B cell (primary cell): ENCODE measurements at regions not wholly inside any gene's neighbourhood (a gene's known extent, or its start where the extent isn't known, plus 50 kb on each side); places are given as distances from the start of the nearest gene placed in this dataset.

Source experiments
- ATAC-seq: fragments of 200-7000 bp; cut with Tn5 transposase; one replicate; pipeline ENCODE4 v1.10.0; 2021; ENCODE audit warnings: low read depth, mild to moderate bottlenecking, moderate number of reproducible peaks, moderate library complexity
- CTCF ChIA-PET: fragments of 350-600 bp; sonication (Branson Sonifier 250); formaldehyde crosslinking; loops from one replicate; lab custom pipeline; 2021; ENCODE audit warnings: antibody characterized with exemption, inconsistent platforms; lab: Charles Lee
- POLR2A ChIA-PET: fragments of 350-600 bp; sonication (Branson Sonifier 250); formaldehyde crosslinking; loops from one replicate; lab custom pipeline; 2021; ENCODE audit warnings: antibody characterized with exemption; lab: Charles Lee
- DNase-seq: peaks from one replicate; pipeline ENCODE4 v3.0.0; 2013
- H2AFZ ChIP-seq: 2 replicates; pipeline ENCODE4 v1.6.1; 2012; ENCODE audit warnings: mild to moderate bottlenecking, low read depth, low read length; ENCODE audit not compliant: insufficient read depth, poor library complexity, severe bottlenecking
- H3K27ac ChIP-seq, 2 donors: 1 replicate in 1 of 2; 2 replicates in 1 of 2; pipeline ENCODE4 v1.5.1; 2012 to 2013; ENCODE audit warnings: low read length in 2 of 2, mild to moderate bottlenecking in 2 of 2, moderate library complexity in 1 of 2
- H3K27me3 ChIP-seq, 4 experiments: fragments of 200-600 bp in 1 of 4; sonication (generic) in 1 of 4; replicated peaks in 1 of 4; 1 replicate in 2 of 4; 2 replicates in 2 of 4; pipeline versions ENCODE4 v1.6.1 to v1.7.0; 2013 to 2016; ENCODE audit warnings: low read length in 3 of 4, mild to moderate bottlenecking in 2 of 4, mixed read lengths in 1 of 4, moderate library complexity in 1 of 4; ENCODE audit not compliant: insufficient read depth in 4 of 4, control insufficient read depth in 3 of 4; ENCODE audit errors: control extremely low read depth in 1 of 4
- H3K36me3 ChIP-seq, 2 experiments: replicated peaks in 1 of 2; 1 replicate in 1 of 2; 2 replicates in 1 of 2; pipeline versions ENCODE4 v1.6.1 to v1.7.1; 2013; ENCODE audit warnings: low read length in 1 of 2; ENCODE audit not compliant: insufficient read depth in 2 of 2, control insufficient read depth in 1 of 2; ENCODE audit errors: control extremely low read depth in 1 of 2, extremely low read depth in 1 of 2
- H3K4me1 ChIP-seq, 2 donors: fragments of 200-600 bp in 1 of 2; sonication (generic) in 1 of 2; 1 replicate in 1 of 2; 2 replicates in 1 of 2; pipeline versions ENCODE4 v1.5.1 to v1.6.1; 2013 to 2017; ENCODE audit warnings: low read length in 2 of 2; ENCODE audit not compliant: control insufficient read depth in 2 of 2, insufficient read depth in 2 of 2
- H3K4me2 ChIP-seq: replicated peaks from 2 replicates; pipeline ENCODE3; 2012; ENCODE audit warnings: mild to moderate bottlenecking, low read depth, low read length; ENCODE audit not compliant: poor library complexity, severe bottlenecking
- H3K4me3 ChIP-seq, 5 experiments: fragments of 200-600 bp in 1 of 5; sonication (generic) in 1 of 5; 1 replicate in 3 of 5; 2 replicates in 2 of 5; pipeline versions ENCODE4 v1.5.1 to v1.7.0; 2011 to 2016; ENCODE audit warnings: low read length in 4 of 5, mild to moderate bottlenecking in 4 of 5, low read depth in 2 of 5, control low read depth in 1 of 5, moderate library complexity in 1 of 5; ENCODE audit not compliant: insufficient read depth in 1 of 5; ENCODE audit errors: control extremely low read depth in 1 of 5, extremely low read depth in 1 of 5
- H3K79me2 ChIP-seq: fragments of 200-600 bp; sonication (generic); one replicate; pipeline ENCODE4 v1.6.0; 2016; ENCODE audit warnings: low read length; ENCODE audit not compliant: control insufficient read depth, insufficient read depth
- H3K9ac ChIP-seq: fragments of 200-600 bp; sonication (generic); 2 replicates; pipeline ENCODE4 v1.6.1; 2017; ENCODE audit warnings: mild to moderate bottlenecking, low read length, moderate library complexity
- H3K9me3 ChIP-seq, 3 donors: one replicate each; pipeline versions ENCODE4 v1.6.1 to v1.7.1; 2013; ENCODE audit warnings: low read length in 2 of 3; ENCODE audit not compliant: control insufficient read depth in 2 of 3, insufficient read depth in 1 of 3; ENCODE audit errors: control extremely low read depth in 1 of 3
- H4K20me1 ChIP-seq: 2 replicates; pipeline ENCODE4 v1.6.0; 2012; ENCODE audit warnings: mild to moderate bottlenecking, low read length; ENCODE audit not compliant: insufficient read depth, control insufficient read depth, poor library complexity, severe bottlenecking
- H3K27ac Mint-ChIP-seq: one replicate; pipeline ENCODE4 v1.8.0; 2021; ENCODE audit warnings: mixed read lengths
- H3K27me3 Mint-ChIP-seq: one replicate; pipeline ENCODE4 v1.8.0; 2021; ENCODE audit warnings: mixed read lengths
- H3K4me1 Mint-ChIP-seq: one replicate; pipeline ENCODE4 v1.8.0; 2021; ENCODE audit warnings: mixed read lengths
- H3K4me3 Mint-ChIP-seq: one replicate; pipeline ENCODE4 v1.8.0; 2021; ENCODE audit warnings: mixed read lengths
- H3K9me3 Mint-ChIP-seq: one replicate; pipeline ENCODE4 v1.8.0; 2022; ENCODE audit warnings: mixed read lengths; ENCODE audit not compliant: insufficient read depth
- CTCF ChIP-seq: fragments of 200-600 bp; IDR thresholded peaks from one replicate; pipeline ENCODE4 v1.8.0; 2022; ENCODE audit warnings: antibody characterized with exemption, mild to moderate bottlenecking
- EZH2 ChIP-seq: IDR thresholded peaks from 2 replicates; pipeline ENCODE4 v1.6.1; 2012; ENCODE audit warnings: borderline replicate concordance, low read depth, mild to moderate bottlenecking, moderate library complexity, low read length; ENCODE audit not compliant: insufficient read depth, poor library complexity, severe bottlenecking
- WGBS: methylation state at CpG from one replicate; pipeline ENCODE4 v1.1.5; 2013; ENCODE audit warnings: missing lambda C conversion rate; ENCODE audit not compliant: insufficient coverage; 5-methylcytosine and 5-hydroxymethylcytosine counted together
- intact Hi-C: fragments of 100-400 bp; cut with micrococcal nuclease; formaldehyde crosslinking; loops from one replicate; pipeline ENCODE4 v1.10.0; 2022

DNA sequence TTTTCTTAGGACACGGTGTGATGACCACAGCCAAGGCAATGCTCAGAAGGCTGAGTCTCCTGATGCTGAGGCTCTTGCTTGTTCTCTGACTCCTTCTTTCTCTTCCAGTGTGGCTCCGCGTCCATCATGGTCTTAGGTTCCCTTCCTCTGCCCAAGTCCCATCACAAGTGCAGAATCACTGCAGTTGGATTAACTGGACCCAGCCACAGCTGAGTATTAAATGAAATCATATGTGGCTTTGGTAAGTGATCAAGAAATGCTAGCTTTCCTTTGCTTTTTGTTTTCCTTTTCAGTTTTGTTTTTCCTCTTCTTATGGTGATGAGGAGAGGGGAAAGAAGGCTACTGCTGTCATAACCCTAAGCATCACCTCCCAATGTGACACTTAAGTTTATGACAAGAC lies 375.8 kb downstream of the INSIG2 start:
- H3K36me3 ChIP-seq, result no peaks in the 10 kb centered on the region
- Mint-ChIP-seq H3K4me1 (no peaks in the 10 kb centered on the region), H3K27ac (no peak overlapping the region), H3K4me3 (no peak overlapping the region), H3K27me3 (no peaks in the 10 kb centered on the region), H3K9me3 (no peaks in the 10 kb centered on the region)
- no peak overlapping the region for H2AFZ ChIP-seq
- ChIA-PET POLR2A (no interaction called here), CTCF (no interaction called here)
- no peak overlapping the region for H3K4me3 ChIP-seq
- no peak overlapping the region for H3K27ac ChIP-seq
- no peaks in the 10 kb centered on the region for H4K20me1 ChIP-seq
- intact Hi-C loops, result no loop called here
- no peak for DNase-seq
- H3K9ac ChIP-seq, result no peak overlapping the region
- no peaks in the 10 kb centered on the region for H3K79me2 ChIP-seq
- H3K4me2 ChIP-seq, result no peak overlapping the region
- H3K9me3 ChIP-seq, result no peaks in the 10 kb centered on the region
- H3K27me3 ChIP-seq, result no peaks in the 10 kb centered on the region
- no peak for ATAC-seq
- WGBS, result 73% methylated on average over 1 of the region's 3 CpGs
- no peak for TF ChIP-seq EZH2
- no peak for TF ChIP-seq CTCF
- no peaks in the 10 kb centered on the region for H3K4me1 ChIP-seq

GRCh38 chr2:118460425-118460824 lies 372.2 kb downstream of the INSIG2 start:
- Histone ChIP-seq H3K4me3 (no peak overlapping the region), H3K4me1 (no peaks in the 10 kb centered on the region), H4K20me1 (no peaks in the 10 kb centered on the region), H3K79me2 (no peaks in the 10 kb centered on the region), H2AFZ (no peak overlapping the region), H3K4me2 (no peak overlapping the region), H3K27ac (no peak overlapping the region), H3K36me3 (no peaks in the 10 kb centered on the region), H3K9ac (no peak overlapping the region), H3K27me3 (no peaks in the 10 kb centered on the region), H3K9me3 (no peaks in the 10 kb centered on the region)
- DNase-seq (no peak), ATAC-seq (no peak)
- Mint-ChIP-seq H3K4me3 (no peak overlapping the region), H3K27ac (no peak overlapping the region), H3K9me3 (no peaks in the 10 kb centered on the region), H3K4me1 (no peaks in the 10 kb centered on the region), H3K27me3 (peaks cover 17% of the 10 kb centered on the region)
- CTCF ChIA-PET, result no interaction called here
- TF ChIP-seq CTCF (no peak), EZH2 (no peak)
- intact Hi-C loops, result no loop called here
- POLR2A ChIA-PET, result no interaction called here
- 82% methylated on average over 4 of the region's 5 CpGs for WGBS
